ENCODE measurements at regions not wholly inside any gene's neighbourhood (a gene's known extent, or its start where the extent isn't known, plus 50 kb on each side); places are given as distances from the start of the nearest gene placed in this dataset.
A peak's percentile ranks its signal among the peaks of the same experiment; 100 is the strongest.

- in situ Hi-C loops (cut with MboI; ENCODE audit: low pct_unique_long_range_greater_than_20kb in 2 of 9, low sequenced_read_pairs in 9 of 9, unreplicated experiment in 9 of 9) = loop anchor here in 6 of 9 experiments (10.0 to 25.0 kb wide), 2 partner anchors 210 to 213 kb away; partner anchors contain the start of gene GPC1 (in 6 of the 6)
- WGBS, 10 experiments = 0 to 80% (median 16%) methylated on average over 1 to 2 of the region's 5 CpGs; no CpG with 5 or more reads in 2 of the 10 experiments
- H3K4me1 ChIP-seq (replicated peaks in 1 of 2) = no peaks in the 10 kb centered on the region
- no peak overlapping the region for H3K27ac ChIP-seq
- H3K4me3 ChIP-seq = no peak overlapping the region
- ATAC-seq (replicated peaks in 6 of 8) = peak in 6 of 8 experiments; percentile 43 to 81 (median 64)
Measured at GRCh38 chr2:240224676-240225075, 84.2 kb upstream of the OTOS start.

GRCh38 chr2:240225131-240225530 lies 84.7 kb upstream of the OTOS start:
- H3K27ac ChIP-seq = no peak overlapping the region
- no peaks in the 10 kb centered on the region for H3K4me1 ChIP-seq (replicated peaks in 1 of 2)
- H3K4me3 ChIP-seq = no peak overlapping the region
- in situ Hi-C loops (cut with MboI; ENCODE audit: low pct_unique_long_range_greater_than_20kb in 2 of 9, low sequenced_read_pairs in 9 of 9, unreplicated experiment in 9 of 9) = loop anchor here in 6 of 9 experiments (10.0 to 25.0 kb wide), 2 partner anchors 210 to 212 kb away; partner anchors contain the start of gene GPC1 (in 6 of the 6)
- peak in 6 of 8 experiments; percentile 7 to 37 (median 12) for ATAC-seq (replicated peaks in 6 of 8)
- 50 to 80% (median 70%) methylated on average over 1 to 3 of the region's 4 CpGs; no CpG with 5 or more reads in 7 of the 10 experiments for WGBS, 10 experiments

DNA sequence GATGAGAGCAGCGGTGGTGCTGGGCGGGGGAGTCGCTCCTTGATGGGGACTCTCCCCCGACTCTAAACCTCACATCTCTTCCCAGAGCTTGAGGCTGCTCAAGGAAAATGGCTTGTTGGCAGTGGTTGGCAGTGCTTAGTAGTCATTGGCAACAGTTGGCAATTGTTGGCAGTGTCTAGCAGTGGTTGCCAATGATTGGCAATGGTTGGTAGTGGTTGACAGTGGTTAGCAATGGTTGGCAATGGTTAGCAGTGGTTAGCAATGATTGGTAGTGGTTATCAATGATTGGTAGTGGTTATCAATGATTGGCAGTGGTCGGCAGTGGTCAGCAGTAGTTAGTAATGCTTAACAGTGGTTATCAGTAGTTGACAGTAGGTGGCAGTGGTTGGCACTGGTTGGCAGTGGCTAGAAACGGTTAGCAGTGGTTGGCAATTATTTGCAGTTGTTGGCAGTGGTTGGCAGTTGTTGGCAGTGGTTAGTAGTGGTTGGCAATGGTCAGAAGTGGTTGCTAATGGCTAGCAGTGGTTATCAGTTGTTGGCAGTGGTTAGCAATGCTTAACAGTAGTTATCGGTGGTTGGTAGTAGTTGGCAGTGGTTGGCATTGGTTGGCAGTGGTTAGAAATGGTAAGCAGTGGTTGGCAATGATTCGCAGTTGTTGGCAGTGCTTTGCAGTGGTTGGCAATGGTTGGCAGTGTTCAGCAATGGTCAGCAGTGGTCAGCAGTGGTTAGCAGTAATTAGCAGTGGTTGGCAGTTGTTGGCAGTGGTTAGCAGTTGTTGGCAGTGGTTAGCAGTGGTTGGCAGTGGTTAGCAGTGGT lies 85.4 kb upstream of the OTOS start:
- ATAC-seq (replicated peaks in 6 of 8) = no peak
- 46 to 100% (median 82%) methylated on average over 1 to 6 of the region's 8 CpGs; no CpG with 5 or more reads in 1 of the 10 experiments for WGBS, 10 experiments
- in situ Hi-C loops (cut with MboI; ENCODE audit: low pct_unique_long_range_greater_than_20kb in 2 of 9, low sequenced_read_pairs in 9 of 9, unreplicated experiment in 9 of 9) = loop anchor here in 6 of 9 experiments (10.0 to 25.0 kb wide), 2 partner anchors 209 to 211 kb away; partner anchors contain the start of gene GPC1 (in 6 of the 6)

GRCh38 chr2:240226672-240227537 lies 86.4 kb upstream of the OTOS start:
- ATAC-seq (replicated peaks in 6 of 8) = no peak
- Histone ChIP-seq H3K4me1 (replicated peaks in 1 of 2) (no peaks in the 10 kb centered on the region), H3K4me3 (no peak overlapping the region), H3K27ac (no peak overlapping the region)
- in situ Hi-C loops (cut with MboI; ENCODE audit: low pct_unique_long_range_greater_than_20kb in 2 of 9, low sequenced_read_pairs in 9 of 9, unreplicated experiment in 9 of 9) = loop anchor here in 6 of 9 experiments (10.0 to 25.0 kb wide), 2 partner anchors 208 to 210 kb away; partner anchors contain the start of gene GPC1 (in 6 of the 6)
- 40 to 100% (median 76%) methylated on average over 1 to 6 of the region's 8 CpGs; no CpG with 5 or more reads in 6 of the 10 experiments for WGBS, 10 experiments

More for the DNA sequence above, 85.4 kb upstream of the OTOS start:
- H3K27ac ChIP-seq = no peak overlapping the region
- no peaks in the 10 kb centered on the region for H3K4me1 ChIP-seq (replicated peaks in 1 of 2)
- no peak overlapping the region for H3K4me3 ChIP-seq

- no peaks in the 10 kb centered on the region for H3K4me1 ChIP-seq (replicated peaks in 1 of 2)
- WGBS, 10 experiments = 70 to 100% (median 92%) methylated on average over 1 to 11 of the region's 14 CpGs; no CpG with 5 or more reads in 5 of the 10 experiments
- peak in 1 of 8 experiments; percentile 5 for ATAC-seq (replicated peaks in 6 of 8)
- in situ Hi-C loops (cut with MboI; ENCODE audit: low pct_unique_long_range_greater_than_20kb in 2 of 9, low sequenced_read_pairs in 9 of 9, unreplicated experiment in 9 of 9) = loop anchor here in 6 of 9 experiments (10.0 to 25.0 kb wide), 2 partner anchors 207 to 210 kb away; partner anchors contain the start of gene GPC1 (in 6 of the 6)
- no peak overlapping the region for H3K4me3 ChIP-seq
- no peak overlapping the region for H3K27ac ChIP-seq
Measured at GRCh38 chr2:240227538-240228428, 87.3 kb upstream of the OTOS start.

GRCh38 chr2:240229005-240229404 lies 88.5 kb upstream of the OTOS start:
- ATAC-seq (replicated peaks in 6 of 8) = no peak
- WGBS, 10 experiments = 54 to 100% (median 100%) methylated on average over 1 of the region's 1 CpG; no CpG with 5 or more reads in 5 of the 10 experiments
- in situ Hi-C loops (cut with MboI; ENCODE audit: low pct_unique_long_range_greater_than_20kb in 2 of 9, low sequenced_read_pairs in 9 of 9, unreplicated experiment in 9 of 9) = loop anchor here in 6 of 9 experiments (10.0 to 25.0 kb wide), 2 partner anchors 206 to 208 kb away; partner anchors contain the start of gene GPC1 (in 6 of the 6)
- Histone ChIP-seq H3K4me3 (no peak overlapping the region), H3K4me1 (replicated peaks in 1 of 2) (peaks cover 0 to 5% of the 10 kb centered on the region in 2 donors), H3K27ac (no peak overlapping the region)

GRCh38 chr2:240229603-240230235 lies 89.3 kb upstream of the OTOS start:
- peak in 2 of 8 experiments; percentile 40 to 50 for ATAC-seq (replicated peaks in 6 of 8)
- Histone ChIP-seq H3K4me1 (replicated peaks in 1 of 2) (peaks cover 0 to 5% of the 10 kb centered on the region in 2 donors), H3K27ac (no peak overlapping the region), H3K4me3 (no peak overlapping the region)
- in situ Hi-C loops (cut with MboI; ENCODE audit: low pct_unique_long_range_greater_than_20kb in 2 of 9, low sequenced_read_pairs in 9 of 9, unreplicated experiment in 9 of 9) = loop anchor here in 7 of 9 experiments (5.0 to 25.0 kb wide), 3 partner anchors 205 to 208 kb away; partner anchors contain the start of gene GPC1 (in 7 of the 7)
- 0 to 95% (median 62%) methylated on average over 1 to 5 of the region's 5 CpGs; no CpG with 5 or more reads in 2 of the 10 experiments for WGBS, 10 experiments

GRCh38 chr2:240230291-240230931 lies 90.0 kb upstream of the OTOS start:
- Histone ChIP-seq H3K4me3 (no peak overlapping the region), H3K4me1 (replicated peaks in 1 of 2) (peaks cover 0 to 9% of the 10 kb centered on the region in 2 donors), H3K27ac (no peak overlapping the region)
- in situ Hi-C loops (cut with MboI; ENCODE audit: low pct_unique_long_range_greater_than_20kb in 2 of 9, low sequenced_read_pairs in 9 of 9, unreplicated experiment in 9 of 9) = loop anchor here in 6 of 9 experiments (5.0 to 25.0 kb wide), 2 partner anchors 207 kb away; partner anchors contain the start of gene GPC1 (in 6 of the 6)
- WGBS, 10 experiments = 55 to 100% (median 75%) methylated on average over 1 to 6 of the region's 9 CpGs; no CpG with 5 or more reads in 2 of the 10 experiments
- ATAC-seq (replicated peaks in 6 of 8) = no peak

GRCh38 chr2:240231838-240232244 lies 91.4 kb upstream of the OTOS start:
- in situ Hi-C loops (cut with MboI; ENCODE audit: low pct_unique_long_range_greater_than_20kb in 2 of 9, low sequenced_read_pairs in 9 of 9, unreplicated experiment in 9 of 9) = loop anchor here in 6 of 9 experiments (5.0 to 25.0 kb wide), 2 partner anchors 205 kb away; partner anchors contain the start of gene GPC1 (in 6 of the 6)
- H3K4me1 ChIP-seq (replicated peaks in 1 of 2) = peaks cover 12 to 23% of the 10 kb centered on the region in 2 donors
- 46 to 100% (median 94%) methylated on average over 1 to 4 of the region's 12 CpGs; no CpG with 5 or more reads in 6 of the 10 experiments for WGBS, 10 experiments
- H3K4me3 ChIP-seq = no peak overlapping the region
- no peak for ATAC-seq (replicated peaks in 6 of 8)
- H3K27ac ChIP-seq = no peak overlapping the region

- peaks cover 13 to 25% of the 10 kb centered on the region in 2 donors for H3K4me1 ChIP-seq (replicated peaks in 1 of 2)
- ATAC-seq (replicated peaks in 6 of 8) = no peak
- no peak overlapping the region for H3K27ac ChIP-seq
- no peak overlapping the region for H3K4me3 ChIP-seq
- 66 to 100% (median 80%) methylated on average over 1 to 10 of the region's 22 CpGs; no CpG with 5 or more reads in 5 of the 10 experiments for WGBS, 10 experiments
- in situ Hi-C loops (cut with MboI; ENCODE audit: low pct_unique_long_range_greater_than_20kb in 2 of 9, low sequenced_read_pairs in 9 of 9, unreplicated experiment in 9 of 9) = loop anchor here in 6 of 9 experiments (5.0 to 25.0 kb wide), 2 partner anchors 205 kb away; partner anchors contain the start of gene GPC1 (in 6 of the 6)
Measured at GRCh38 chr2:240232264-240232915, 91.9 kb upstream of the OTOS start.

All from motor neuron (in vitro differentiated cells).